WTC11 (cell line): ENCODE measurements at regions not wholly inside any gene's neighbourhood (a gene's known extent, or its start where the extent isn't known, plus 50 kb on each side); places are given as distances from the start of the nearest gene placed in this dataset.

Source experiments
- ATAC-seq: fragments of 200-7000 bp; cut with Tn5 transposase; 2 replicates; pipeline ENCODE4 v1.10.0; 2021; ENCODE audit warnings: mild to moderate bottlenecking, moderate library complexity
- CTCF ChIA-PET: fragments of 300-600 bp; sonication (Branson Sonifier 250); formaldehyde crosslinking; loops from one replicate; lab custom pipeline; 2021; ENCODE audit warnings: antibody characterized with exemption; lab: Charles Lee
- POLR2A ChIA-PET: fragments of 350-600 bp; sonication (Branson Sonifier 250); formaldehyde crosslinking; loops from one replicate; lab custom pipeline; 2021; ENCODE audit warnings: antibody characterized with exemption; lab: Charles Lee
- DNase-seq: peaks from one replicate; pipeline ENCODE4 v3.0.0; 2021; ENCODE audit warnings: low spot score
- H3K27ac Mint-ChIP-seq: 2 replicates; pipeline ENCODE4 v1.8.0; 2021; ENCODE audit warnings: mixed read lengths
- H3K27me3 Mint-ChIP-seq: 2 replicates; pipeline ENCODE4 v1.8.0; 2021; ENCODE audit warnings: low read depth, mild to moderate bottlenecking, moderate library complexity, mixed read lengths
- H3K36me3 Mint-ChIP-seq: 2 replicates; pipeline ENCODE4 v1.8.0; 2021; ENCODE audit warnings: mixed read lengths
- H3K4me1 Mint-ChIP-seq: 2 replicates; pipeline ENCODE4 v1.8.0; 2022; ENCODE audit warnings: mixed read lengths
- H3K4me3 Mint-ChIP-seq: 2 replicates; pipeline ENCODE4 v1.8.0; 2021; ENCODE audit warnings: mild to moderate bottlenecking, moderate library complexity, mixed read lengths
- H3K9me3 Mint-ChIP-seq: 2 replicates; pipeline ENCODE4 v1.8.0; 2021; ENCODE audit warnings: mixed read lengths
- ATF3 ChIP-seq: sonication (generic); formaldehyde crosslinking; conservative IDR thresholded peaks from 2 replicates; pipeline ENCODE4 v1.8.1; 2022; ENCODE audit warnings: mild to moderate bottlenecking, missing genetic modification reagents
- ATF6 ChIP-seq: sonication (generic); formaldehyde crosslinking; IDR thresholded peaks from 2 replicates; pipeline ENCODE4 v1.8.1; 2023; ENCODE audit warnings: mild to moderate bottlenecking, missing genetic modification reagents
- MLX ChIP-seq: sonication (generic); formaldehyde crosslinking; IDR thresholded peaks from 2 replicates; pipeline ENCODE4 v1.8.1; 2023; ENCODE audit warnings: mild to moderate bottlenecking, missing genetic modification reagents, moderate library complexity
- NFYB ChIP-seq: sonication (generic); formaldehyde crosslinking; conservative IDR thresholded peaks from 2 replicates; pipeline ENCODE4 v1.8.0; 2022; ENCODE audit warnings: low read depth, missing genetic modification reagents
- OVOL2 ChIP-seq: fragments of 250-450 bp; sonication (Bioruptor Pico); IDR thresholded peaks from 2 replicates; pipeline ENCODE4 v1.9.0; 2021; ENCODE audit warnings: mild to moderate bottlenecking, borderline replicate concordance
- RORB ChIP-seq: fragments of 250-450 bp; sonication (Bioruptor Pico); IDR thresholded peaks from 2 replicates; pipeline ENCODE4 v1.9.0; 2021; ENCODE audit warnings: mild to moderate bottlenecking
- SOX15 ChIP-seq: fragments of 250-450 bp; sonication (Bioruptor Pico); IDR thresholded peaks from 2 replicates; pipeline ENCODE4 v1.9.0; 2021; ENCODE audit warnings: mild to moderate bottlenecking
- USF2 ChIP-seq: sonication (generic); formaldehyde crosslinking; IDR thresholded peaks from 2 replicates; pipeline ENCODE4 v1.8.1; 2023; ENCODE audit warnings: mild to moderate bottlenecking, missing genetic modification reagents, moderate library complexity
- ZBTB43 ChIP-seq: sonication (generic); formaldehyde crosslinking; IDR thresholded peaks from 2 replicates; pipeline ENCODE4 v1.8.1; 2023; ENCODE audit warnings: mild to moderate bottlenecking, missing genetic modification reagents
- ZNF281 ChIP-seq: sonication (generic); formaldehyde crosslinking; IDR thresholded peaks from 2 replicates; pipeline ENCODE4 v1.8.0; 2023; ENCODE audit warnings: mild to moderate bottlenecking, missing genetic modification reagents
- ZNF423 ChIP-seq: fragments of 250-450 bp; sonication (Bioruptor Pico); IDR thresholded peaks from 2 replicates; pipeline ENCODE4 v2.1.2; 2022; ENCODE audit warnings: mild to moderate bottlenecking, moderate library complexity
- ZNF512 ChIP-seq: sonication (generic); formaldehyde crosslinking; IDR thresholded peaks from 2 replicates; pipeline ENCODE4 v1.8.1; 2022; ENCODE audit warnings: missing genetic modification reagents, borderline replicate concordance
- ZSCAN18 ChIP-seq: fragments of 250-450 bp; sonication (Bioruptor Pico); IDR thresholded peaks from 2 replicates; pipeline ENCODE4 v2.1.2; 2022; ENCODE audit warnings: mild to moderate bottlenecking, moderate library complexity

GRCh38 chr4:124786634-124787033, 74.1 kb upstream of the ANKRD50 start:
- peaks cover 14% of the 10 kb centered on the region for H3K4me1 Mint-ChIP-seq
- POLR2A ChIA-PET: no interaction called here
- CTCF ChIA-PET: interaction anchor here (0.9 kb wide), 1 partner anchor 32 kb away, joined by 3 read pairs; no protein-coding TSS in a partner anchor
- H3K9me3 Mint-ChIP-seq: peaks cover 1% of the 10 kb centered on the region
- H3K4me3 Mint-ChIP-seq: no peak overlapping the region
- TF ChIP-seq ATF6 (CRISPR knock-in tag): no peak
- H3K36me3 Mint-ChIP-seq: 0 out of 2 replicates have a peak, but pooled peaks cover under 1% of the 10 kb centered on the region
- no peak for DNase-seq
- no peak for ATAC-seq
- no peaks in the 10 kb centered on the region for H3K27me3 Mint-ChIP-seq
- no peak overlapping the region for H3K27ac Mint-ChIP-seq

- ATAC-seq (no peak), DNase-seq (no peak)
- Mint-ChIP-seq H3K27me3 (no peaks in the 10 kb centered on the region), H3K36me3 (peaks cover 7% of the 10 kb centered on the region), H3K27ac (no peak overlapping the region), H3K4me3 (no peak overlapping the region), H3K4me1 (peaks cover 14% of the 10 kb centered on the region), H3K9me3 (peaks cover 11% of the 10 kb centered on the region)
- ChIA-PET POLR2A (no interaction called here), CTCF (interaction anchor here (0.9 to 1.3 kb wide), 2 partner anchors 18 to 31 kb away, joined by 3 read pairs; no protein-coding TSS in a partner anchor)
- TF ChIP-seq SOX15 (CRISPR knock-in tag) (no peak), ZSCAN18 (no peak), ZNF512 (no peak)
Measured at GRCh38 chr4:124785645-124786044, 73.1 kb upstream of the ANKRD50 start.

- peaks cover 10% of the 10 kb centered on the region for H3K36me3 Mint-ChIP-seq
- H3K27me3 Mint-ChIP-seq: no peaks in the 10 kb centered on the region
- peaks cover 18% of the 10 kb centered on the region for H3K9me3 Mint-ChIP-seq
- CTCF ChIA-PET: no interaction called here
- ATAC-seq: no peak
- no peak for DNase-seq
- TF ChIP-seq NFYB (CRISPR knock-in tag): no peak
- TF ChIP-seq MLX (CRISPR knock-in tag): no peak
- TF ChIP-seq ATF3 (CRISPR knock-in tag): no peak
- TF ChIP-seq ZNF423 (CRISPR knock-in tag): no peak
- TF ChIP-seq ZNF281 (CRISPR knock-in tag): no peak
- TF ChIP-seq RORB (CRISPR knock-in tag): no peak
- no peak for TF ChIP-seq ZBTB43 (CRISPR knock-in tag)
- TF ChIP-seq USF2 (CRISPR knock-in tag): no peak
- TF ChIP-seq OVOL2: no peak
- no peak overlapping the region for H3K27ac Mint-ChIP-seq
- POLR2A ChIA-PET: no interaction called here
- H3K4me1 Mint-ChIP-seq: peaks cover 14% of the 10 kb centered on the region
- no peak overlapping the region for H3K4me3 Mint-ChIP-seq
Measured at GRCh38 chr4:124783847-124784246, 71.3 kb upstream of the ANKRD50 start.
